IMR-90 (cell line): ENCODE measurements at regions not wholly inside any gene's neighbourhood (a gene's known extent, or its start where the extent isn't known, plus 50 kb on each side); places are given as distances from the start of the nearest gene placed in this dataset.

Experiments
- ATAC-seq: fragments of 200-7000 bp; cut with Tn5 transposase; 2 replicates; pipeline ENCODE4 v1.9.1; 2020; ENCODE audit warnings: low read depth, mild to moderate bottlenecking, moderate library complexity
- BruUV-seq: library from RNA; stranded (reverse); fragments of 400-500 nt; replicated peaks from 2 replicates; lab custom pipeline; 2021; lab: Mats Ljungman, UMichigan
- CTCF ChIA-PET: fragments of 300-600 bp; formaldehyde crosslinking; extraction: SDS; loops from one replicate; lab custom pipeline; 2021; ENCODE audit warnings: antibody characterized with exemption; lab: Yijun Ruan, JAX
- POLR2A ChIA-PET: fragments of 300-600 bp; sonication (Branson Sonifier 250); formaldehyde crosslinking; loops from one replicate; lab custom pipeline; 2022; ENCODE audit warnings: antibody characterized with exemption; ENCODE audit not compliant: unreplicated experiment; lab: Charles Lee
- DNase-seq: peaks from one replicate; pipeline ENCODE4 v3.0.0; 2013
- H2AFZ ChIP-seq: replicated peaks from 2 replicates; pipeline ENCODE3; 2013; ENCODE audit warnings: low read length, mild to moderate bottlenecking; ENCODE audit not compliant: poor library complexity
- H2AK5ac ChIP-seq: 2 replicates; pipeline ENCODE4 v1.6.1; 2013; ENCODE audit warnings: low read depth, low read length, inconsistent platforms
- H2AK9ac ChIP-seq: replicated peaks from 2 replicates; pipeline ENCODE3; 2013; ENCODE audit warnings: mild to moderate bottlenecking, low read depth, low read length, moderate library complexity; ENCODE audit not compliant: poor library complexity
- H2BK120ac ChIP-seq: 2 replicates; pipeline ENCODE4 v1.6.1; 2013; ENCODE audit warnings: low read depth, low read length, inconsistent platforms
- H2BK15ac ChIP-seq: 3 replicates; pipeline ENCODE4 v1.6.1; 2013; ENCODE audit warnings: low read depth, low read length, inconsistent platforms
- H2BK20ac ChIP-seq: 2 replicates; pipeline ENCODE4 v1.6.1; 2013; ENCODE audit warnings: low read depth, mild to moderate bottlenecking, inconsistent platforms, low read length, moderate library complexity
- H2BK5ac ChIP-seq: 2 replicates; pipeline ENCODE4 v1.6.1; 2013; ENCODE audit warnings: mild to moderate bottlenecking, low read depth, low read length, inconsistent platforms; ENCODE audit not compliant: poor library complexity, severe bottlenecking
- H3K14ac ChIP-seq: replicated peaks from 2 replicates; pipeline ENCODE4 v1.6.1; 2013; ENCODE audit warnings: low read depth, low read length, inconsistent platforms
- H3K18ac ChIP-seq: 2 replicates; pipeline ENCODE4 v1.6.1; 2013; ENCODE audit warnings: low read depth, low read length, control low read depth
- H3K23ac ChIP-seq: 2 replicates; pipeline ENCODE4 v1.6.1; 2013; ENCODE audit warnings: low read depth, low read length, inconsistent platforms
- H3K27ac ChIP-seq: 2 replicates; pipeline ENCODE4 v1.5.1; 2013; ENCODE audit warnings: mild to moderate bottlenecking, control low read depth, low read length; ENCODE audit not compliant: insufficient read depth
- H3K27me3 ChIP-seq: 2 replicates; pipeline ENCODE4 v1.6.1; 2013; ENCODE audit warnings: low read length; ENCODE audit not compliant: control insufficient read depth, insufficient read depth
- H3K36me3 ChIP-seq: 2 replicates; pipeline ENCODE4 v1.6.1; 2013; ENCODE audit warnings: low read length, mixed read lengths; ENCODE audit not compliant: control insufficient read depth, insufficient read depth
- H3K4ac ChIP-seq: 2 replicates; pipeline ENCODE4 v1.6.1; 2013; ENCODE audit warnings: low read depth, low read length, inconsistent platforms
- H3K4me1 ChIP-seq: 2 replicates; pipeline ENCODE4 v1.6.1; 2013; ENCODE audit warnings: low read length, mixed read lengths; ENCODE audit not compliant: control insufficient read depth, insufficient read depth
- H3K4me2 ChIP-seq: 2 replicates; pipeline ENCODE4 v1.6.1; 2013; ENCODE audit warnings: low read depth, mild to moderate bottlenecking, control low read depth, low read length, moderate library complexity
- H3K4me3 ChIP-seq: 2 replicates; pipeline ENCODE4 v1.5.1; 2013; ENCODE audit warnings: low read depth, mild to moderate bottlenecking, control low read depth, low read length, moderate library complexity; ENCODE audit not compliant: insufficient read depth
- H3K56ac ChIP-seq: 2 replicates; pipeline ENCODE4 v1.6.1; 2013; ENCODE audit warnings: low read length, inconsistent platforms; ENCODE audit not compliant: insufficient read depth; ENCODE audit errors: extremely low read depth
- H3K79me1 ChIP-seq, 2 experiments: 2 replicates each; pipeline ENCODE4 v1.6.1; 2013; ENCODE audit warnings: low read length in 2 of 2, inconsistent platforms in 1 of 2, low read depth in 1 of 2
- H3K9ac ChIP-seq: 2 replicates; pipeline ENCODE4 v1.6.1; 2013; ENCODE audit warnings: low read depth, low read length, control low read depth
- H3K9me1 ChIP-seq: 2 replicates; pipeline ENCODE4 v1.6.1; 2013; ENCODE audit warnings: low read length, inconsistent platforms; ENCODE audit not compliant: insufficient read depth
- H3K9me3 ChIP-seq: 2 replicates; pipeline ENCODE4 v1.6.1; 2013; ENCODE audit warnings: low read length; ENCODE audit not compliant: control insufficient read depth, insufficient read depth
- H4K20me1 ChIP-seq: 2 replicates; pipeline ENCODE4 v1.6.1; 2013; ENCODE audit warnings: low read length, inconsistent platforms; ENCODE audit not compliant: insufficient read depth
- H4K5ac ChIP-seq: 2 replicates; pipeline ENCODE4 v1.6.1; 2013; ENCODE audit warnings: mild to moderate bottlenecking, low read depth, low read length, control low read depth
- H4K8ac ChIP-seq, 2 experiments: 2 replicates each; pipeline ENCODE4 v1.6.1; 2013; ENCODE audit warnings: low read depth in 2 of 2, low read length in 2 of 2, control low read depth in 1 of 2, inconsistent platforms in 1 of 2
- H4K91ac ChIP-seq: 2 replicates; pipeline ENCODE4 v1.6.1; 2013; ENCODE audit warnings: low read depth, low read length, inconsistent platforms; ENCODE audit not compliant: insufficient read depth
- CEBPB ChIP-seq: IDR thresholded peaks from 2 replicates; pipeline ENCODE4 v1.6.1; 2012; ENCODE audit warnings: low read depth, low read length, improper control_type of control experiment
- CHD1 ChIP-seq: IDR thresholded peaks from 2 replicates; pipeline ENCODE4 v1.6.1; 2012; ENCODE audit warnings: low read depth, low read length, improper control_type of control experiment
- CTCF ChIP-seq: conservative IDR thresholded peaks from 2 replicates; pipeline ENCODE4 v1.5.1; 2012; ENCODE audit warnings: mild to moderate bottlenecking, low read depth, low read length, improper control_type of control experiment
- ELK1 ChIP-seq: fragments of 150-350 bp; IDR thresholded peaks from 2 replicates; pipeline ENCODE4 v1.6.1; 2016; ENCODE audit warnings: low read depth, mild to moderate bottlenecking, low read length, moderate library complexity, borderline replicate concordance
- FOS ChIP-seq: fragments of 150-350 bp; IDR thresholded peaks from 2 replicates; pipeline ENCODE4 v1.6.1; 2016; ENCODE audit warnings: low read depth, low read length
- MAFK ChIP-seq: IDR thresholded peaks from 2 replicates; pipeline ENCODE4 v1.6.1; 2012; ENCODE audit warnings: low read depth, low read length, improper control_type of control experiment
- MAZ ChIP-seq: IDR thresholded peaks from 2 replicates; pipeline ENCODE4 v1.6.1; 2012; ENCODE audit warnings: low read depth, mild to moderate bottlenecking, low read length, improper control_type of control experiment, moderate library complexity, borderline replicate concordance
- MXI1 ChIP-seq: IDR thresholded peaks from 2 replicates; pipeline ENCODE4 v1.6.1; 2012; ENCODE audit warnings: low read depth, mild to moderate bottlenecking, low read length, moderate library complexity, borderline replicate concordance
- NFE2L2 ChIP-seq: fragments of 150-350 bp; IDR thresholded peaks from 2 replicates; pipeline ENCODE4 v1.6.1; 2016; ENCODE audit warnings: low read depth, mild to moderate bottlenecking, low read length
- POLR2A ChIP-seq: IDR thresholded peaks from 2 replicates; pipeline ENCODE4 v1.6.1; 2012; ENCODE audit warnings: mild to moderate bottlenecking, low read depth, low read length
- RAD21 ChIP-seq: IDR thresholded peaks from 2 replicates; pipeline ENCODE4 v1.6.1; 2012; ENCODE audit warnings: low read length, improper control_type of control experiment
- RCOR1 ChIP-seq: IDR thresholded peaks from 2 replicates; pipeline ENCODE4 v1.6.1; 2012; ENCODE audit warnings: mild to moderate bottlenecking, low read length, improper control_type of control experiment; ENCODE audit not compliant: insufficient replicate concordance
- RFX5 ChIP-seq: IDR thresholded peaks from 2 replicates; pipeline ENCODE4 v1.8.0; 2012; ENCODE audit warnings: low read depth, mild to moderate bottlenecking, low read length, moderate library complexity
- SMC3 ChIP-seq: fragments of 150-350 bp; IDR thresholded peaks from 2 replicates; pipeline ENCODE4 v1.6.1; 2016; ENCODE audit warnings: low read depth, mild to moderate bottlenecking, antibody characterized with exemption, low read length, moderate library complexity
- WGBS, 2 experiments: methylation state at CpG; one replicate each; pipeline versions ENCODE4 v1.1.5 to v1.1.7; 2013; ENCODE audit warnings: missing lambda C conversion rate in 2 of 2; ENCODE audit not compliant: insufficient read length in 1 of 2; ENCODE audit errors: extremely low coverage in 2 of 2; 5-methylcytosine and 5-hydroxymethylcytosine counted together
- dilution Hi-C: fragments of 300-500 bp; cut with HindIII; formaldehyde crosslinking; loops from one replicate; pipeline ENCODE4 v1.14.3; 2018; ENCODE audit warnings: low sequenced_read_pairs; ENCODE audit not compliant: unreplicated experiment
- in situ Hi-C: fragments of 300-500 bp; cut with MboI; formaldehyde crosslinking; loops from 3 replicates; pipeline ENCODE4 v1.14.3; 2019; ENCODE audit warnings: low sequenced_read_pairs, inconsistent platforms, mixed read lengths
- intact Hi-C: fragments of 100-400 bp; cut with micrococcal nuclease; formaldehyde crosslinking; loops from 2 replicates; pipeline ENCODE4 v1.10.0; 2022

GRCh38 chr18:78511666-78512601, 467.7 kb upstream of the SALL3 start:
- POLR2A ChIA-PET, result no interaction called here
- H3K79me1 ChIP-seq, result no peaks in the 10 kb centered on the region
- H3K27me3 ChIP-seq, result no peaks in the 10 kb centered on the region
- no peaks in the 10 kb centered on the region for H3K36me3 ChIP-seq
- H2AFZ ChIP-seq, result no peak overlapping the region
- no peak overlapping the region for H3K4me3 ChIP-seq
- ATAC-seq (no peak), DNase-seq (no peak)
- H3K27ac ChIP-seq, result no peak overlapping the region
- no peak overlapping the region for H2AK9ac ChIP-seq
- no peaks in the 10 kb centered on the region for H3K4me1 ChIP-seq
- H3K4ac ChIP-seq, result no peak overlapping the region
- 68% methylated on average over 6 of the region's 24 CpGs; no CpG with 5 or more reads in 1 of the 2 experiments for WGBS, 2 experiments
- CTCF ChIA-PET, result no interaction called here
- no peak overlapping the region for H4K5ac ChIP-seq
- no peak overlapping the region for H2BK15ac ChIP-seq
- H3K9ac ChIP-seq, result no peak overlapping the region
- no peak overlapping the region for H2BK5ac ChIP-seq
- no peak overlapping the region for H2BK20ac ChIP-seq
- H3K18ac ChIP-seq, result no peak overlapping the region
- H3K23ac ChIP-seq, result no peak overlapping the region
- H3K56ac ChIP-seq, result no peak overlapping the region
- intact Hi-C loops (no loop called here), dilution Hi-C loops (no loop called here), in situ Hi-C loops (no loop called here)
- H4K8ac ChIP-seq, result no peak overlapping the region
- no peak overlapping the region for H2BK120ac ChIP-seq
- peaks cover 46% of the 10 kb centered on the region for H3K9me3 ChIP-seq
- no peak overlapping the region for H3K4me2 ChIP-seq
- H4K91ac ChIP-seq, result no peak overlapping the region
- TF ChIP-seq ELK1 (no peak), FOS (no peak), CEBPB (no peak), CTCF (no peak), RAD21 (no peak), CHD1 (no peak), SMC3 (no peak), NFE2L2 (no peak), MAFK (no peak), RCOR1 (no peak), RFX5 (no peak), MAZ (no peak), POLR2A (no peak), MXI1 (no peak)
- BruUV-seq, result no TSS peak
- no peaks in the 10 kb centered on the region for H4K20me1 ChIP-seq
- no peaks in the 10 kb centered on the region for H3K9me1 ChIP-seq
- H3K14ac ChIP-seq, result no peak overlapping the region
- H2AK5ac ChIP-seq, result no peak overlapping the region
